OCI-LY3 (cell line): ENCODE measurements at regions not wholly inside any gene's neighbourhood (a gene's known extent, or its start where the extent isn't known, plus 50 kb on each side); places are given as distances from the start of the nearest gene placed in this dataset.

Experiments
- H2AFZ ChIP-seq: fragments of 200-600, 300-600 bp; shearing (Covaris generic); 2 replicates; pipeline ENCODE4 v1.6.0; 2014; ENCODE audit warnings: antibody characterized with exemption, low read depth, low read length
- H3K27ac ChIP-seq: fragments of 200-600, 300-600 bp; sonication (generic); 2 replicates; pipeline ENCODE4 v1.5.1; 2014; ENCODE audit warnings: mild to moderate bottlenecking, low read length, moderate library complexity, mixed read lengths
- H3K27me3 ChIP-seq: fragments of 200-600, 300-600 bp; sonication (generic); 2 replicates; pipeline ENCODE4 v1.6.1; 2014; ENCODE audit warnings: low read depth, low read length, mixed read lengths
- H3K36me3 ChIP-seq: fragments of 200-600, 300-600 bp; sonication (generic); replicated peaks from 2 replicates; pipeline ENCODE3; 2014; ENCODE audit warnings: low read depth, low read length, mixed read lengths
- H3K4me1 ChIP-seq: fragments of 300-600, 200-600 bp; sonication (generic); 2 replicates; pipeline ENCODE4 v1.6.1; 2014; ENCODE audit warnings: low read length, mixed read lengths
- H3K4me2 ChIP-seq: fragments of 200-600, 300-600 bp; sonication (generic); 2 replicates; pipeline ENCODE4 v1.6.1; 2014; ENCODE audit warnings: low read length, mixed read lengths
- H3K4me3 ChIP-seq: fragments of 300-600, 200-600 bp; sonication (generic); 2 replicates; pipeline ENCODE4 v1.5.1; 2014; ENCODE audit warnings: antibody characterized with exemption, mild to moderate bottlenecking, low read length, moderate library complexity
- H3K79me2 ChIP-seq: fragments of 300-600, 200-600 bp; shearing (Covaris generic); 2 replicates; pipeline ENCODE4 v1.6.1; 2014; ENCODE audit warnings: mild to moderate bottlenecking, low read length, mixed read lengths
- H3K9ac ChIP-seq: fragments of 300-600, 200-600 bp; shearing (Covaris generic); 2 replicates; pipeline ENCODE4 v1.6.0; 2014; ENCODE audit warnings: mild to moderate bottlenecking, low read length, moderate library complexity
- H3K9me3 ChIP-seq: fragments of 200-600, 300-600 bp; shearing (Covaris generic); 2 replicates; pipeline ENCODE4 v1.6.1; 2014; ENCODE audit warnings: low read length, mixed read lengths; ENCODE audit not compliant: insufficient read depth
- H4K20me1 ChIP-seq: fragments of 200-600, 300-600 bp; sonication (generic); 2 replicates; pipeline ENCODE4 v1.6.1; 2016; ENCODE audit warnings: low read length, mixed read lengths; ENCODE audit not compliant: insufficient read depth
- CTCF ChIP-seq: fragments of 200-600, 300-600 bp; sonication (generic); IDR thresholded peaks from 2 replicates; pipeline ENCODE4 v1.5.1; 2014; ENCODE audit warnings: antibody characterized with exemption, low read length, low read depth
- EZH2phosphoT487 ChIP-seq: fragments of 200-600 bp; shearing (Covaris generic); IDR thresholded peaks from 2 replicates; pipeline ENCODE4 v1.6.1; 2018; ENCODE audit warnings: antibody characterized with exemption, mixed run types, low read depth

GRCh38 chr2:39615675-39616074, 50.0 kb upstream of the TMEM178A start:
- peaks cover 33% of the 10 kb centered on the region for H3K27me3 ChIP-seq
- H3K9me3 ChIP-seq, result no peaks in the 10 kb centered on the region
- H3K4me2 ChIP-seq, result no peak overlapping the region
- no peaks in the 10 kb centered on the region for H3K4me1 ChIP-seq
- H3K4me3 ChIP-seq, result no peak overlapping the region
- TF ChIP-seq CTCF (no peak), EZH2phosphoT487 (no peak)
- no peak overlapping the region for H2AFZ ChIP-seq
- no peak overlapping the region for H3K27ac ChIP-seq
- H3K36me3 ChIP-seq, result no peaks in the 10 kb centered on the region
- H4K20me1 ChIP-seq, result no peaks in the 10 kb centered on the region
- no peaks in the 10 kb centered on the region for H3K79me2 ChIP-seq
- H3K9ac ChIP-seq, result no peak overlapping the region
